Endothelial cell of umbilical vein (primary cell): ENCODE measurements at regions not wholly inside any gene's neighbourhood (a gene's known extent, or its start where the extent isn't known, plus 50 kb on each side); places are given as distances from the start of the nearest gene placed in this dataset.

Source experiments
- EZH2 ChIP-seq: IDR thresholded peaks from 2 replicates; pipeline ENCODE4 v1.6.1; 2012; ENCODE audit warnings: borderline replicate concordance, low read depth, mild to moderate bottlenecking, moderate library complexity, low read length, inconsistent platforms; ENCODE audit not compliant: severe bottlenecking
- GATA2 ChIP-seq: IDR thresholded peaks from 2 replicates; pipeline ENCODE4 v1.7.0; 2011; ENCODE audit warnings: low read depth, mild to moderate bottlenecking, moderate library complexity, mixed read lengths, low read length; ENCODE audit not compliant: insufficient read length, insufficient read depth
- POLR2A ChIP-seq: IDR thresholded peaks from 2 replicates; pipeline ENCODE4 v1.6.1; 2012; ENCODE audit warnings: low read depth, mild to moderate bottlenecking, control low read depth, low read length
- POLR2AphosphoS5 ChIP-seq: IDR thresholded peaks from 2 replicates; pipeline ENCODE4 v1.6.1; 2012; ENCODE audit warnings: low read depth, mild to moderate bottlenecking, control low read depth, low read length, moderate library complexity; ENCODE audit not compliant: insufficient read depth
- TF ChIP-seq, protein P1 (sequence below), 2 donors: IDR thresholded peaks; 1 replicate in 1 of 2; 2 replicates in 1 of 2; pipeline ENCODE4 v1.5.1; 2011; ENCODE audit warnings: low read length in 2 of 2, mild to moderate bottlenecking in 2 of 2, moderate library complexity in 2 of 2, control low read depth in 1 of 2, inconsistent platforms in 1 of 2, low read depth in 1 of 2; ENCODE audit not compliant: insufficient read depth in 1 of 2; ENCODE audit errors: extremely low read depth in 1 of 2

DNA sequence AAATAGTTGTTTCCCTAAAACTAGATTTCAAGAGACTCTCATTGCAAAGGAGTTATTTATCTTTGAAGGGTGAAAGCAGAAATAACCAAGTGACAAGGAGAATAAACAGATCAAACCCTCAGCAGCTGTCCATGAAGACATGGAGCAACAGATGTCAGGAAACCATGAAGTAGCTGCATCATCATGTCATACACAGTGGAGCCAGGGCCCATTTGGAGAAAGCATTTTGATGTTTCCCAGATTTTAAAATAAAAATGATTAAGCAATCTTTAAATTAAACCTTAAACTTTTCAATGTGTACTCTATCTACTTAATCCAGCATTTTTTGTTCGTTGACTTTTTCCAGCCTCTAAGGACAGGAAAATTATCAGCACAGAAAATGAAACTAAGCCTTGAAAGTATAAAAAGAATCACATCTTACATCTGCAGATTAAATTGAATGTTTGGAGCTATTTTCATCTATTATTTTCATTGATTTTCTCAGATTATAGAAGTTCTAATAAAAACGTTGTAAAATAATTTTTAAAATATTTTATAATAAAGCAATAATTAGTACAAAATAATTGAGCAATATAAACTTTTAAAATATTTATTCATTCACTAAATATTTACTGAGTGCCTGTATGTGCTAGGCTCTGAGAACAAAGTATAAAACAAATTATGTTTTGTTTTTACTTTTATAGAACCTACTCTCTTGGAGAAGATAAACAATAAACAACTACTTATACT lies 860.1 kb downstream of the BCL11A start:
- TF ChIP-seq, protein P1, sequence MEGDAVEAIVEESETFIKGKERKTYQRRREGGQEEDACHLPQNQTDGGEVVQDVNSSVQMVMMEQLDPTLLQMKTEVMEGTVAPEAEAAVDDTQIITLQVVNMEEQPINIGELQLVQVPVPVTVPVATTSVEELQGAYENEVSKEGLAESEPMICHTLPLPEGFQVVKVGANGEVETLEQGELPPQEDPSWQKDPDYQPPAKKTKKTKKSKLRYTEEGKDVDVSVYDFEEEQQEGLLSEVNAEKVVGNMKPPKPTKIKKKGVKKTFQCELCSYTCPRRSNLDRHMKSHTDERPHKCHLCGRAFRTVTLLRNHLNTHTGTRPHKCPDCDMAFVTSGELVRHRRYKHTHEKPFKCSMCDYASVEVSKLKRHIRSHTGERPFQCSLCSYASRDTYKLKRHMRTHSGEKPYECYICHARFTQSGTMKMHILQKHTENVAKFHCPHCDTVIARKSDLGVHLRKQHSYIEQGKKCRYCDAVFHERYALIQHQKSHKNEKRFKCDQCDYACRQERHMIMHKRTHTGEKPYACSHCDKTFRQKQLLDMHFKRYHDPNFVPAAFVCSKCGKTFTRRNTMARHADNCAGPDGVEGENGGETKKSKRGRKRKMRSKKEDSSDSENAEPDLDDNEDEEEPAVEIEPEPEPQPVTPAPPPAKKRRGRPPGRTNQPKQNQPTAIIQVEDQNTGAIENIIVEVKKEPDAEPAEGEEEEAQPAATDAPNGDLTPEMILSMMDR (IDR thresholded peaks at IDR 0.05; ENCODE audit: extremely low read depth in 1 of 2, insufficient read depth in 1 of 2, low read depth in 1 of 2, low read length in 2 of 2) = no peak
- TF ChIP-seq POLR2AphosphoS5 (no peak), POLR2A (no peak), EZH2 (no peak), GATA2 (no peak)
